ENCODE measurements at regions not wholly inside any gene's neighbourhood (a gene's known extent, or its start where the extent isn't known, plus 50 kb on each side); places are given as distances from the start of the nearest gene placed in this dataset.

- TF ChIP-seq SNAI2 (CRISPR knock-in tag; IDR thresholded peaks at IDR 0.05) (no peak), ZFP3 (CRISPR knock-in tag; IDR thresholded peaks at IDR 0.05) (no peak), OSR1 (CRISPR knock-in tag; IDR thresholded peaks at IDR 0.05) (no peak), GLIS3 (CRISPR knock-in tag; IDR thresholded peaks at IDR 0.05) (no peak), ZNF565 (CRISPR knock-in tag; conservative IDR thresholded peaks at IDR 0.05; ENCODE audit: low read depth) (no peak)
Observed at GRCh38 chr20:6925744-6926278, 158.3 kb downstream of the BMP2 start.

Measured in SK-N-SH treated with all-trans-retinoic acid at 6 μM for 48 hours (cell line).